H1 (cell line): ENCODE measurements at regions not wholly inside any gene's neighbourhood (a gene's known extent, or its start where the extent isn't known, plus 50 kb on each side); places are given as distances from the start of the nearest gene placed in this dataset.

Experiments used
- CTCF ChIA-PET: fragments of 300-600 bp; sonication (Branson Sonifier 250); formaldehyde crosslinking; loops from one replicate; lab custom pipeline; 2021; ENCODE audit not compliant: partially characterized antibody; lab: Charles Lee
- POLR2A ChIA-PET: fragments of 300-600 bp; sonication (Branson Sonifier 250); formaldehyde crosslinking; loops from one replicate; lab custom pipeline; 2021; ENCODE audit warnings: inconsistent platforms; ENCODE audit not compliant: partially characterized antibody; lab: Charles Lee
- DNase-seq, 2 experiments: peaks; one replicate each; pipeline versions ENCODE4 v3.0.0 to v3.0.0-alpha.2; 2010 to 2022; ENCODE audit warnings: low spot score in 2 of 2, low read depth in 1 of 2, mixed read lengths in 1 of 2
- FAIRE-seq: peaks from 2 replicates; lab custom pipeline; 2011; peaks lifted over from hg19 to GRCh38; lab: Jason Lieb, UNC
- H2AFZ ChIP-seq: 2 replicates; pipeline ENCODE4 v1.8.1; 2012; ENCODE audit warnings: low read length, inconsistent platforms
- H2AK5ac ChIP-seq: 2 replicates; pipeline ENCODE4 v1.6.1; 2013; ENCODE audit warnings: low read depth, low read length
- H2BK120ac ChIP-seq: replicated peaks from 2 replicates; pipeline ENCODE3; 2013; ENCODE audit warnings: low read depth, low read length, inconsistent platforms
- H2BK12ac ChIP-seq: 2 replicates; pipeline ENCODE4 v1.6.1; 2013; ENCODE audit warnings: low read depth, low read length
- H2BK15ac ChIP-seq: 2 replicates; pipeline ENCODE4 v1.6.1; 2013; ENCODE audit warnings: low read length
- H2BK20ac ChIP-seq: 2 replicates; pipeline ENCODE4 v1.6.1; 2013; ENCODE audit warnings: low read length
- H2BK5ac ChIP-seq: 2 replicates; pipeline ENCODE4 v1.6.1; 2013; ENCODE audit warnings: low read depth, low read length
- H3K14ac ChIP-seq: 2 replicates; pipeline ENCODE4 v1.6.1; 2013; ENCODE audit warnings: inconsistent platforms; ENCODE audit not compliant: insufficient read length
- H3K18ac ChIP-seq: 2 replicates; pipeline ENCODE4 v1.6.1; 2013; ENCODE audit warnings: low read length; ENCODE audit errors: extremely low read depth
- H3K23ac ChIP-seq: 2 replicates; pipeline ENCODE4 v1.6.1; 2013; ENCODE audit warnings: inconsistent platforms; ENCODE audit not compliant: insufficient read length
- H3K23me2 ChIP-seq: 2 replicates; pipeline ENCODE4 v1.6.1; 2013; ENCODE audit warnings: low read depth, low read length
- H3K27ac ChIP-seq: 2 replicates; pipeline ENCODE4 v1.6.1; 2011; ENCODE audit warnings: low read depth, low read length, inconsistent platforms
- H3K27me3 ChIP-seq, 4 experiments: replicated peaks in 1 of 4; 1 replicate in 1 of 4; 2 replicates in 3 of 4; pipeline versions ENCODE4 v1.6.1 to v1.8.1; 2011 to 2013; ENCODE audit warnings: low read length in 3 of 4, mild to moderate bottlenecking in 3 of 4, inconsistent platforms in 2 of 4, mixed read lengths in 2 of 4, moderate library complexity in 1 of 4; ENCODE audit not compliant: control insufficient read depth in 3 of 4, insufficient read depth in 3 of 4; ENCODE audit errors: extremely low read depth in 1 of 4
- H3K36me3 ChIP-seq, 4 experiments: 2 replicates each; pipeline versions ENCODE4 v1.6.1 to v1.8.1; 2011 to 2013; ENCODE audit warnings: mild to moderate bottlenecking in 4 of 4, low read length in 3 of 4, moderate library complexity in 2 of 4, control low read depth in 1 of 4, inconsistent platforms in 1 of 4; ENCODE audit not compliant: insufficient read depth in 4 of 4, control insufficient read depth in 2 of 4
- H3K4ac ChIP-seq: replicated peaks from 2 replicates; pipeline ENCODE3; 2013; ENCODE audit warnings: low read length, low read depth, mixed read lengths, inconsistent platforms; ENCODE audit not compliant: insufficient read length
- H3K4me1 ChIP-seq, 4 experiments: replicated peaks in 1 of 4; 1 replicate in 1 of 4; 2 replicates in 3 of 4; pipeline versions ENCODE4 v1.6.1 to v1.8.1; 2011 to 2013; ENCODE audit warnings: low read length in 3 of 4, inconsistent platforms in 2 of 4, mixed read lengths in 1 of 4; ENCODE audit not compliant: insufficient read depth in 4 of 4, control insufficient read depth in 3 of 4
- H3K4me2 ChIP-seq, 2 experiments: 2 replicates each; pipeline versions ENCODE4 v1.6.1 to v1.8.1; 2011 to 2013; ENCODE audit warnings: low read depth in 2 of 2, low read length in 2 of 2, control low read depth in 1 of 2, inconsistent platforms in 1 of 2, mild to moderate bottlenecking in 1 of 2; ENCODE audit not compliant: insufficient read depth in 1 of 2
- H3K4me3 ChIP-seq, 4 experiments: fragments of 200-600, 300-600 bp in 1 of 4; sonication (generic), shearing (Covaris generic), sonication (Bioruptor Twin) in 1 of 4; 2 replicates each; pipeline versions ENCODE4 v1.5.1 to v1.8.1; 2011 to 2016; ENCODE audit warnings: low read length in 4 of 4, low read depth in 3 of 4, control low read depth in 2 of 4, inconsistent platforms in 2 of 4, mild to moderate bottlenecking in 2 of 4, mixed read lengths in 1 of 4, moderate library complexity in 1 of 4; ENCODE audit not compliant: insufficient read depth in 2 of 4; ENCODE audit errors: extremely low read depth in 1 of 4
- H3K56ac ChIP-seq: replicated peaks from 2 replicates; pipeline ENCODE3; 2013; ENCODE audit warnings: low read depth, mild to moderate bottlenecking, mixed read lengths, low read length, inconsistent platforms; ENCODE audit not compliant: insufficient read length
- H3K79me1 ChIP-seq: 2 replicates; pipeline ENCODE4 v1.6.1; 2013; ENCODE audit warnings: low read depth, low read length, control low read depth
- H3K79me2 ChIP-seq, 2 experiments: 2 replicates each; pipeline versions ENCODE4 v1.6.1 to v1.8.1; 2012 to 2013; ENCODE audit warnings: low read length in 2 of 2, mild to moderate bottlenecking in 2 of 2, inconsistent platforms in 1 of 2; ENCODE audit not compliant: insufficient read depth in 2 of 2, control insufficient read depth in 1 of 2
- H3K9ac ChIP-seq, 4 experiments: replicated peaks in 1 of 4; 1 replicate in 1 of 4; 2 replicates in 3 of 4; pipeline versions ENCODE4 v1.6.1 to v1.8.1; 2011 to 2013; ENCODE audit warnings: low read depth in 3 of 4, low read length in 3 of 4, control low read depth in 2 of 4, mild to moderate bottlenecking in 2 of 4, moderate library complexity in 2 of 4, inconsistent platforms in 1 of 4; ENCODE audit errors: extremely low read depth in 1 of 4
- H3K9me3 ChIP-seq, 2 experiments: 2 replicates each; pipeline versions ENCODE4 v1.6.1 to v1.8.1; 2012 to 2013; ENCODE audit warnings: mild to moderate bottlenecking in 2 of 2, moderate library complexity in 2 of 2, control low read depth in 1 of 2, inconsistent platforms in 1 of 2, low read depth in 1 of 2, low read length in 1 of 2, mixed read lengths in 1 of 2; ENCODE audit not compliant: insufficient read depth in 2 of 2
- H4K20me1 ChIP-seq, 2 experiments: replicated peaks in 1 of 2; 2 replicates each; pipeline versions ENCODE3 to v1.8.1; 2011 to 2013; ENCODE audit warnings: inconsistent platforms in 2 of 2, low read length in 2 of 2, mild to moderate bottlenecking in 1 of 2; ENCODE audit not compliant: insufficient read depth in 2 of 2, control insufficient read depth in 1 of 2
- H4K5ac ChIP-seq: 2 replicates; pipeline ENCODE4 v1.6.1; 2013; ENCODE audit warnings: low read length, low read depth, mixed read lengths, inconsistent platforms; ENCODE audit not compliant: insufficient read length
- H4K8ac ChIP-seq: 2 replicates; pipeline ENCODE4 v1.8.0; 2013; ENCODE audit warnings: mild to moderate bottlenecking, moderate library complexity, low read length, inconsistent platforms; ENCODE audit not compliant: insufficient read depth; ENCODE audit errors: extremely low read depth
- H4K91ac ChIP-seq: replicated peaks from 2 replicates; pipeline ENCODE3; 2013; ENCODE audit warnings: low read length, mixed read lengths, inconsistent platforms; ENCODE audit not compliant: insufficient read length
- BCL11A ChIP-seq, 2 experiments: IDR thresholded peaks; one replicate each; pipeline ENCODE4 v1.6.1; 2011; ENCODE audit warnings: low read depth in 2 of 2, low read length in 2 of 2, mild to moderate bottlenecking in 2 of 2
- POLR2A ChIP-seq, 2 experiments: IDR thresholded peaks; 1 replicate in 1 of 2; 2 replicates in 1 of 2; pipeline ENCODE4 v1.6.1; 2011; ENCODE audit warnings: low read depth in 2 of 2, low read length in 2 of 2, mild to moderate bottlenecking in 2 of 2; ENCODE audit errors: control extremely low read depth in 1 of 2
- TBP ChIP-seq: IDR thresholded peaks from 2 replicates; pipeline ENCODE4 v1.6.1; 2011; ENCODE audit warnings: low read depth, low read length, improper control_type of control experiment
- TCF12 ChIP-seq: IDR thresholded peaks from 2 replicates; pipeline ENCODE4 v1.6.1; 2011; ENCODE audit warnings: low read depth, mild to moderate bottlenecking, low read length
- WGBS, 2 experiments: shearing (Covaris generic) in 1 of 2; methylation state at CpG; one replicate each; pipeline versions ENCODE4 v1.1.6 to v1.1.7; 2013 to 2015; ENCODE audit warnings: low lambda C conversion rate in 2 of 2, mixed read lengths in 2 of 2, inconsistent platforms in 1 of 2, low coverage in 1 of 2, missing lambda C conversion rate in 1 of 2; ENCODE audit not compliant: insufficient replicate concordance in 2 of 2, insufficient coverage in 1 of 2, insufficient read length in 1 of 2; ENCODE audit errors: extremely low coverage in 1 of 2, missing lambda C conversion rate in 1 of 2; 5-methylcytosine and 5-hydroxymethylcytosine counted together
- TF ChIP-seq, protein P1 (sequence below): IDR thresholded peaks from 2 replicates; pipeline ENCODE4 v1.6.1; 2012; ENCODE audit warnings: inconsistent platforms

DNA sequence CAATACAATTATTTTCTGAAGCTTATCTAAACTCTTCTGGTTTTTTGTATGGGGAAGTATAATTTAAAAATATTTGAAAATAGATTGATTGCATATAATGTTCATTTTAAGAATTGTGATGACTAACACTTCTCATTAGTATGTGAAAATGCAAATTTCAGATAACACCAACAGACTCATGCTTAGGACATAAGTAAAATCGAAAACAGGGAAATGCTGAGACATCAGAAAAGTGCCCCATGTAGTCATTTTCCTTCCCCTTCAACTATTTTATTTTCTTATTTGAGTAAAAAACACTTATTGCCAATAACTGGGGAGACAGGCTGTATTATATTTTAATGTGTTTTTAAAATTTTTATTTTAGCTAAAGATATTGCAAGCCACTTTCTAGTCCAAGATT is 814.7 kb downstream of the GALC start:
- WGBS, 2 experiments: 95% methylated on average over 1 of the region's 1 CpG; no CpG with 5 or more reads in 1 of the 2 experiments
- Histone ChIP-seq H3K4me3 (no peak overlapping the region), H3K23ac (no peak overlapping the region), H2AK5ac (no peak overlapping the region), H2BK5ac (no peak overlapping the region), H3K56ac (no peak overlapping the region), H3K36me3 (no peaks in the 10 kb centered on the region), H3K79me2 (no peaks in the 10 kb centered on the region), H3K4me1 (peaks cover 0 to 3% (median 0%) of the 10 kb centered on the region in 4 experiments; a peak in 1 of 7 replicates), H3K79me1 (no peaks in the 10 kb centered on the region), H3K27me3 (peaks cover 0 to 1% (median 0%) of the 10 kb centered on the region in 4 experiments; a peak in 1 of 7 replicates), H3K4me2 (no peak overlapping the region), H2BK15ac (no peak overlapping the region), H4K8ac (no peak overlapping the region), H3K27ac (no peak overlapping the region), H4K5ac (no peak overlapping the region), H3K9me3 (no peaks in the 10 kb centered on the region), H3K14ac (no peak overlapping the region), H3K23me2 (no peaks in the 10 kb centered on the region), H3K9ac (no peak overlapping the region), H3K4ac (no peak overlapping the region), H3K18ac (no peak overlapping the region), H4K91ac (no peak overlapping the region), H2BK120ac (no peak overlapping the region), H2AFZ (no peak overlapping the region), H4K20me1 (no peaks in the 10 kb centered on the region), H2BK12ac (no peak overlapping the region), H2BK20ac (no peak overlapping the region)
- DNase-seq: no peak
- no peak for FAIRE-seq
- CTCF ChIA-PET: no interaction called here
- POLR2A ChIA-PET: no interaction called here
- TF ChIP-seq TBP (no peak), TCF12 (no peak), POLR2A (IDR thresholded peaks at IDR 0.05; ENCODE audit: control extremely low read depth in 1 of 2, low read depth in 2 of 2, low read length in 2 of 2) (no peak), BCL11A (IDR thresholded peaks at IDR 0.05; ENCODE audit: low read depth in 2 of 2, low read length in 2 of 2) (no peak)
- TF ChIP-seq, protein P1, sequence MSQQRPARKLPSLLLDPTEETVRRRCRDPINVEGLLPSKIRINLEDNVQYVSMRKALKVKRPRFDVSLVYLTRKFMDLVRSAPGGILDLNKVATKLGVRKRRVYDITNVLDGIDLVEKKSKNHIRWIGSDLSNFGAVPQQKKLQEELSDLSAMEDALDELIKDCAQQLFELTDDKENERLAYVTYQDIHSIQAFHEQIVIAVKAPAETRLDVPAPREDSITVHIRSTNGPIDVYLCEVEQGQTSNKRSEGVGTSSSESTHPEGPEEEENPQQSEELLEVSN: no peak
